H9 (cell line): ENCODE measurements at regions not wholly inside any gene's neighbourhood (a gene's known extent, or its start where the extent isn't known, plus 50 kb on each side); places are given as distances from the start of the nearest gene placed in this dataset.

Source experiments
- DNase-seq: peaks from one replicate; pipeline ENCODE4 v3.0.0-alpha.2; 2017
- H2AFZ ChIP-seq: one replicate; pipeline ENCODE4 v1.6.1; 2013; ENCODE audit warnings: mild to moderate bottlenecking, low read length, control low read depth, moderate library complexity
- H2AK5ac ChIP-seq: 2 replicates; pipeline ENCODE4 v1.6.1; 2013; ENCODE audit warnings: low read length, control low read depth, mixed read lengths; ENCODE audit not compliant: insufficient read length
- H2BK120ac ChIP-seq: one replicate; pipeline ENCODE4 v1.6.1; 2013; ENCODE audit warnings: low read depth, mild to moderate bottlenecking, low read length, control low read depth, inconsistent platforms; ENCODE audit not compliant: poor library complexity, severe bottlenecking
- H2BK12ac ChIP-seq: 2 replicates; pipeline ENCODE4 v1.6.1; 2013; ENCODE audit warnings: low read length, control low read depth, mixed read lengths, low read depth; ENCODE audit not compliant: insufficient read length
- H2BK15ac ChIP-seq: 2 replicates; pipeline ENCODE4 v1.6.1; 2013; ENCODE audit warnings: low read depth, low read length, control low read depth
- H2BK20ac ChIP-seq: one replicate; pipeline ENCODE4 v1.6.1; 2013; ENCODE audit warnings: low read depth, mild to moderate bottlenecking, low read length, control low read depth, inconsistent platforms; ENCODE audit not compliant: poor library complexity, severe bottlenecking
- H2BK5ac ChIP-seq: 2 replicates; pipeline ENCODE4 v1.6.1; 2013; ENCODE audit warnings: low read length, control low read depth, mixed read lengths; ENCODE audit not compliant: insufficient read length
- H3K14ac ChIP-seq: 2 replicates; pipeline ENCODE4 v1.6.1; 2013; ENCODE audit warnings: low read length, control low read depth; ENCODE audit not compliant: insufficient read depth
- H3K18ac ChIP-seq: 2 replicates; pipeline ENCODE4 v1.6.1; 2013; ENCODE audit warnings: low read depth, mild to moderate bottlenecking, mixed read lengths, low read length, control low read depth; ENCODE audit not compliant: insufficient read length
- H3K23ac ChIP-seq: 2 replicates; pipeline ENCODE4 v1.6.1; 2013; ENCODE audit warnings: low read length, control low read depth, mixed read lengths, low read depth; ENCODE audit not compliant: insufficient read length
- H3K23me2 ChIP-seq: 2 replicates; pipeline ENCODE4 v1.6.1; 2013; ENCODE audit warnings: low read depth, mild to moderate bottlenecking, mixed read lengths, low read length, control low read depth; ENCODE audit not compliant: insufficient read length, poor library complexity, severe bottlenecking
- H3K27ac ChIP-seq: 2 replicates; pipeline ENCODE4 v1.5.1; 2013; ENCODE audit warnings: low read length, control low read depth, mixed read lengths, low read depth; ENCODE audit not compliant: insufficient read length
- H3K27me3 ChIP-seq: 2 replicates; pipeline ENCODE4 v1.6.1; 2013; ENCODE audit warnings: low read length, control low read depth, inconsistent platforms; ENCODE audit not compliant: insufficient read depth
- H3K4ac ChIP-seq: 2 replicates; pipeline ENCODE4 v1.6.1; 2013; ENCODE audit warnings: low read depth, mild to moderate bottlenecking, control low read depth, inconsistent platforms, low read length, moderate library complexity
- H3K4me1 ChIP-seq: 2 replicates; pipeline ENCODE4 v1.6.1; 2013; ENCODE audit warnings: low read length, control low read depth, inconsistent platforms; ENCODE audit not compliant: insufficient read depth
- H3K4me2 ChIP-seq: 2 replicates; pipeline ENCODE4 v1.6.1; 2013; ENCODE audit warnings: low read length, control low read depth, mixed read lengths; ENCODE audit not compliant: insufficient read length, insufficient read depth
- H3K56ac ChIP-seq: 2 replicates; pipeline ENCODE4 v1.6.1; 2013; ENCODE audit warnings: low read depth, mild to moderate bottlenecking, mixed read lengths, low read length, control low read depth; ENCODE audit not compliant: insufficient read length
- H3K79me1 ChIP-seq: 2 replicates; pipeline ENCODE4 v1.6.1; 2013; ENCODE audit warnings: low read depth, mild to moderate bottlenecking, moderate library complexity, low read length, control low read depth, inconsistent platforms; ENCODE audit not compliant: insufficient read depth, poor library complexity, severe bottlenecking
- H3K79me2 ChIP-seq: 2 replicates; pipeline ENCODE4 v1.6.1; 2013; ENCODE audit warnings: low read length, control low read depth, inconsistent platforms; ENCODE audit not compliant: insufficient read depth
- H3K9ac ChIP-seq: 2 replicates; pipeline ENCODE4 v1.6.1; 2013; ENCODE audit warnings: low read length, control low read depth, mixed read lengths; ENCODE audit not compliant: insufficient read length; ENCODE audit errors: extremely low read depth
- H3K9me3 ChIP-seq: one replicate; pipeline ENCODE4 v1.6.1; 2013; ENCODE audit warnings: low read depth, low read length, inconsistent platforms; ENCODE audit not compliant: control insufficient read depth
- H3T11ph ChIP-seq: one replicate; pipeline ENCODE4 v1.6.1; 2013; ENCODE audit warnings: mild to moderate bottlenecking, low read length, control low read depth, inconsistent platforms
- H4K20me1 ChIP-seq: one replicate; pipeline ENCODE4 v1.6.1; 2013; ENCODE audit not compliant: control insufficient read depth, insufficient read length, insufficient read depth
- H4K5ac ChIP-seq: 2 replicates; pipeline ENCODE4 v1.6.1; 2013; ENCODE audit warnings: low read depth, mild to moderate bottlenecking, mixed read lengths, low read length, control low read depth; ENCODE audit not compliant: insufficient read length
- H4K8ac ChIP-seq: replicated peaks from 2 replicates; pipeline ENCODE4 v1.6.1; 2013; ENCODE audit warnings: low read length, control low read depth, mixed read lengths, low read depth; ENCODE audit not compliant: insufficient read length
- H4K91ac ChIP-seq: 2 replicates; pipeline ENCODE4 v1.6.1; 2013; ENCODE audit warnings: low read depth, mild to moderate bottlenecking, moderate library complexity, mixed read lengths, low read length, control low read depth; ENCODE audit not compliant: insufficient read length
- H3K27ac Mint-ChIP-seq, 3 experiments: 2 replicates in 2 of 3; 3 replicates in 1 of 3; pipeline ENCODE4 v1.8.0; 2020 to 2021; ENCODE audit warnings: mixed read lengths in 3 of 3, mild to moderate bottlenecking in 1 of 3, moderate library complexity in 1 of 3
- H3K27me3 Mint-ChIP-seq: 2 replicates; pipeline ENCODE4 v1.8.0; 2021; ENCODE audit warnings: low read depth, mild to moderate bottlenecking, moderate library complexity, mixed read lengths
- H3K36me3 Mint-ChIP-seq, 3 experiments: 2 replicates in 2 of 3; 3 replicates in 1 of 3; pipeline ENCODE4 v1.8.0; 2020 to 2021; ENCODE audit warnings: low read depth in 3 of 3, mixed read lengths in 3 of 3; ENCODE audit not compliant: insufficient read depth in 1 of 3
- H3K4me1 Mint-ChIP-seq, 2 experiments: 2 replicates each; pipeline ENCODE4 v1.8.0; 2020; ENCODE audit warnings: mixed read lengths in 2 of 2
- H3K4me3 Mint-ChIP-seq, 2 experiments: 2 replicates in 1 of 2; 3 replicates in 1 of 2; pipeline ENCODE4 v1.8.0; 2020 to 2021; ENCODE audit warnings: mild to moderate bottlenecking in 2 of 2, mixed read lengths in 2 of 2, moderate library complexity in 1 of 2
- H3K9me3 Mint-ChIP-seq, 2 experiments: 2 replicates in 1 of 2; 3 replicates in 1 of 2; pipeline ENCODE4 v1.8.0; 2020; ENCODE audit warnings: mild to moderate bottlenecking in 2 of 2, mixed read lengths in 2 of 2, moderate library complexity in 1 of 2
- WGBS: extraction: QIAGEN DNeasy Blood & Tissue Kit; methylation state at CpG from one replicate; pipeline ENCODE4 v1.1.7; 2013; ENCODE audit warnings: missing lambda C conversion rate, low lambda C conversion rate, mixed read lengths; ENCODE audit not compliant: insufficient read length; ENCODE audit errors: extremely low coverage; 5-methylcytosine and 5-hydroxymethylcytosine counted together
- TF ChIP-seq, protein P1 (sequence below): fragments of 200-600 bp; sonication (generic); conservative IDR thresholded peaks from 3 replicates; pipeline ENCODE4 v1.8.0; 2021; ENCODE audit warnings: antibody characterized with exemption, mild to moderate bottlenecking

GRCh38 chr20:50266293-50267040 is 75.8 kb downstream of the CEBPB start:
- no peak overlapping the region for H3K18ac ChIP-seq
- no peak overlapping the region for H2AFZ ChIP-seq
- WGBS = no CpG with 5 or more reads among the region's 10 CpGs
- DNase-seq = no peak
- H3K23ac ChIP-seq = no peak overlapping the region
- H3K14ac ChIP-seq = no peak overlapping the region; the same call in 1 of the 2 replicates
- no peak overlapping the region for H4K91ac ChIP-seq
- H3K56ac ChIP-seq = no peak overlapping the region
- no peaks in the 10 kb centered on the region for H3K36me3 Mint-ChIP-seq
- H3K23me2 ChIP-seq = no peaks in the 10 kb centered on the region
- H2BK12ac ChIP-seq = no peak overlapping the region
- no peak overlapping the region for H3K4me2 ChIP-seq
- H3K79me2 ChIP-seq = no peaks in the 10 kb centered on the region
- H3K27ac ChIP-seq = no peak overlapping the region
- H2BK120ac ChIP-seq = no peak overlapping the region
- H3K9me3 ChIP-seq = no peaks in the 10 kb centered on the region
- no peaks in the 10 kb centered on the region for H3K4me1 ChIP-seq
- no peak overlapping the region for H3K4me3 Mint-ChIP-seq
- H4K20me1 ChIP-seq = no peaks in the 10 kb centered on the region
- H3K9me3 Mint-ChIP-seq = no peaks in the 10 kb centered on the region
- H4K8ac ChIP-seq = no peak overlapping the region
- H2AK5ac ChIP-seq = no peak overlapping the region
- H3K4me1 Mint-ChIP-seq = peaks cover 14 to 18% of the 10 kb centered on the region in 2 experiments
- H2BK20ac ChIP-seq = no peak overlapping the region
- no peaks in the 10 kb centered on the region for H3K27me3 ChIP-seq
- no peaks in the 10 kb centered on the region for H3K27me3 Mint-ChIP-seq
- no peak overlapping the region for H3T11ph ChIP-seq
- no peak overlapping the region for H4K5ac ChIP-seq
- no peak overlapping the region for H3K9ac ChIP-seq
- H3K4ac ChIP-seq = no peak overlapping the region
- H3K79me1 ChIP-seq = no peaks in the 10 kb centered on the region
- TF ChIP-seq, protein P1, sequence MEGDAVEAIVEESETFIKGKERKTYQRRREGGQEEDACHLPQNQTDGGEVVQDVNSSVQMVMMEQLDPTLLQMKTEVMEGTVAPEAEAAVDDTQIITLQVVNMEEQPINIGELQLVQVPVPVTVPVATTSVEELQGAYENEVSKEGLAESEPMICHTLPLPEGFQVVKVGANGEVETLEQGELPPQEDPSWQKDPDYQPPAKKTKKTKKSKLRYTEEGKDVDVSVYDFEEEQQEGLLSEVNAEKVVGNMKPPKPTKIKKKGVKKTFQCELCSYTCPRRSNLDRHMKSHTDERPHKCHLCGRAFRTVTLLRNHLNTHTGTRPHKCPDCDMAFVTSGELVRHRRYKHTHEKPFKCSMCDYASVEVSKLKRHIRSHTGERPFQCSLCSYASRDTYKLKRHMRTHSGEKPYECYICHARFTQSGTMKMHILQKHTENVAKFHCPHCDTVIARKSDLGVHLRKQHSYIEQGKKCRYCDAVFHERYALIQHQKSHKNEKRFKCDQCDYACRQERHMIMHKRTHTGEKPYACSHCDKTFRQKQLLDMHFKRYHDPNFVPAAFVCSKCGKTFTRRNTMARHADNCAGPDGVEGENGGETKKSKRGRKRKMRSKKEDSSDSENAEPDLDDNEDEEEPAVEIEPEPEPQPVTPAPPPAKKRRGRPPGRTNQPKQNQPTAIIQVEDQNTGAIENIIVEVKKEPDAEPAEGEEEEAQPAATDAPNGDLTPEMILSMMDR = no peak
- no peak overlapping the region for H2BK15ac ChIP-seq
- H3K27ac Mint-ChIP-seq = no peak overlapping the region
- H2BK5ac ChIP-seq = no peak overlapping the region
